CD4-positive, alpha-beta T cell (primary cell): ENCODE measurements at regions not wholly inside any gene's neighbourhood (a gene's known extent, or its start where the extent isn't known, plus 50 kb on each side); places are given as distances from the start of the nearest gene placed in this dataset.

Experiments
- ATAC-seq: fragments of 200-7000 bp; cut with Tn5 transposase; one replicate; pipeline ENCODE4 v1.10.0; 2022; ENCODE audit warnings: mild to moderate bottlenecking; ENCODE audit not compliant: poor library complexity
- CTCF ChIA-PET: fragments of 350-600 bp; sonication (Branson Sonifier 250); formaldehyde crosslinking; loops from one replicate; lab custom pipeline; 2021; ENCODE audit warnings: antibody characterized with exemption, inconsistent platforms; lab: Charles Lee
- POLR2A ChIA-PET: fragments of 350-600 bp; sonication (Branson Sonifier 250); formaldehyde crosslinking; loops from one replicate; lab custom pipeline; 2021; ENCODE audit warnings: antibody characterized with exemption, inconsistent platforms; lab: Charles Lee
- DNase-seq, 14 experiments: peaks; one replicate each; pipeline ENCODE4 v3.0.0-alpha.2; 2013 to 2020; ENCODE audit warnings: mixed read lengths in 2 of 14
- H3K27ac ChIP-seq, 2 donors: one replicate each; pipeline versions ENCODE4 v1.5.1 to v1.7.0; 2013; ENCODE audit warnings: low read length in 2 of 2, low read depth in 1 of 2, mild to moderate bottlenecking in 1 of 2
- H3K27me3 ChIP-seq, 2 experiments: 1 replicate in 1 of 2; 2 replicates in 1 of 2; pipeline versions ENCODE4 v1.6.1 to v1.7.0; 2013; ENCODE audit warnings: low read length in 2 of 2, control low read depth in 1 of 2, mild to moderate bottlenecking in 1 of 2, moderate library complexity in 1 of 2; ENCODE audit not compliant: insufficient read depth in 2 of 2, control insufficient read depth in 1 of 2
- H3K36me3 ChIP-seq: one replicate; pipeline ENCODE4 v1.6.1; 2013; ENCODE audit warnings: low read length, control low read depth; ENCODE audit not compliant: insufficient read depth
- H3K4me1 ChIP-seq: one replicate; pipeline ENCODE4 v1.6.1; 2013; ENCODE audit warnings: low read length, control low read depth; ENCODE audit not compliant: insufficient read depth
- H3K4me3 ChIP-seq: one replicate; pipeline ENCODE4 v1.5.1; 2013; ENCODE audit warnings: mild to moderate bottlenecking, low read length, moderate library complexity
- H3K9me3 ChIP-seq, 2 experiments: 1 replicate in 1 of 2; 2 replicates in 1 of 2; pipeline versions ENCODE4 v1.6.1 to v1.7.0; 2013; ENCODE audit warnings: low read length in 2 of 2, mild to moderate bottlenecking in 2 of 2, control low read depth in 1 of 2, moderate library complexity in 1 of 2; ENCODE audit not compliant: control insufficient read depth in 1 of 2, insufficient read depth in 1 of 2
- H3K27ac Mint-ChIP-seq: one replicate; pipeline ENCODE4 v1.8.0; 2020; ENCODE audit warnings: mixed read lengths
- H3K27me3 Mint-ChIP-seq: one replicate; pipeline ENCODE4 v1.8.0; 2021; ENCODE audit warnings: mixed read lengths
- H3K36me3 Mint-ChIP-seq: one replicate; pipeline ENCODE4 v1.8.0; 2021; ENCODE audit warnings: low read depth, mixed read lengths
- H3K4me1 Mint-ChIP-seq: one replicate; pipeline ENCODE4 v1.8.0; 2021; ENCODE audit warnings: low read depth, mixed read lengths
- H3K4me3 Mint-ChIP-seq: one replicate; pipeline ENCODE4 v1.8.0; 2020; ENCODE audit warnings: mild to moderate bottlenecking, mixed read lengths
- H3K9me3 Mint-ChIP-seq: one replicate; pipeline ENCODE4 v1.8.0; 2020; ENCODE audit warnings: mixed read lengths
- CTCF ChIP-seq: fragments of 200-600 bp; IDR thresholded peaks from one replicate; pipeline ENCODE4 v1.8.0; 2022; ENCODE audit warnings: antibody characterized with exemption, mild to moderate bottlenecking
- intact Hi-C, 2 experiments: fragments of 100-400 bp; cut with DNase I in 1 of 2; cut with micrococcal nuclease in 1 of 2; formaldehyde crosslinking; loops; one replicate each; pipeline versions ENCODE4 v1.15.1 to v1.9.0; 2023 to 2025; cut with DNase I, micrococcal nuclease

DNA sequence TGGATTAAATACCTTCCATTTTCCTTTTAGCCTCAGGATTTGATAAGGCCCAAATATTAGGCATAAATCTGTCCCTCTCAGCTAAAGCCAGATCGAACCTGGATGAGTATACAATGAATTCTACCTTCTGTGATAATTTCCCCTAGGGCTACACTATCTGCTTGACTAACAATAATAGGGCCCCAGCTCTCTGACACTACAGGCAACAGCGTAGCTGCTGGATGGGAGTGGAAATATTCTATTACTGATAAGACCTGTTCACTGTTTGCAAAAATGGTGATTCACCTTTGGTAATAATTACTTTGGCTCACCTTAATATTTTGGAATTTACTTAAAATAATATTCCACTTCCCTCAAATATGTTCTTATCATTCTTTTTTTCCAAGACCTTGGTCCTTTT, 644.2 kb upstream of the SEMA6A start:
- no peaks in the 10 kb centered on the region for H3K4me1 Mint-ChIP-seq
- ChIA-PET POLR2A (no interaction called here), CTCF (no interaction called here)
- Histone ChIP-seq H3K27ac (no peak overlapping the region), H3K4me1 (no peaks in the 10 kb centered on the region), H3K9me3 (peaks cover 3 to 4% of the 10 kb centered on the region in 2 experiments), H3K36me3 (no peaks in the 10 kb centered on the region), H3K4me3 (no peak overlapping the region), H3K27me3 (no peaks in the 10 kb centered on the region)
- H3K27me3 Mint-ChIP-seq: no peaks in the 10 kb centered on the region
- ATAC-seq: no peak
- intact Hi-C loops: no loop called here
- no peaks in the 10 kb centered on the region for H3K36me3 Mint-ChIP-seq
- no peak overlapping the region for H3K4me3 Mint-ChIP-seq
- H3K27ac Mint-ChIP-seq: no peak overlapping the region
- peaks cover 4% of the 10 kb centered on the region for H3K9me3 Mint-ChIP-seq
- no peak for DNase-seq
- no peak for TF ChIP-seq CTCF

DNA sequence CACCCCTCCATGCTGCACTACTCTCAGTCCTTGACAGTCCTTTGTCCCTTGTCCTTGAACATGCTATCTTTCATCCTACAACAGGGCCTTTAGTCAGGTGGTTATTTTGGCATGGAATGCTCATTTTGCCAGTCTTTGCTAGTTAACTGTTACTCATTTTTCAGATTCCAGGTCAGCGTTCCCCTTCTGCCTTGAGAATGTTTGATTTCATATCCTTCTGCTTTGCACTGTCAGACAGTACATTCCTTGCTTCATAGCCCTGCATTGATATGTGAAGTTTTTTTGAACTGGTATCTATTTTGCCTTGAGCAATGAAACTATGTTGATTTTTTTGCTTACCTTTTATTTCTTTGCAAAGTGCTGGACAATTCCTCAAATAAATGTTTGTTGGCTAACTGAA, 638.2 kb upstream of the SEMA6A start:
- no peaks in the 10 kb centered on the region for H3K36me3 Mint-ChIP-seq
- H3K9me3 Mint-ChIP-seq: peaks cover 13% of the 10 kb centered on the region
- no peaks in the 10 kb centered on the region for H3K4me1 ChIP-seq
- H3K27ac Mint-ChIP-seq: no peak overlapping the region
- CTCF ChIA-PET: no interaction called here
- H3K4me3 ChIP-seq: no peak overlapping the region
- peaks cover 3 to 4% of the 10 kb centered on the region in 2 experiments for H3K9me3 ChIP-seq
- no peaks in the 10 kb centered on the region for H3K27me3 Mint-ChIP-seq
- H3K36me3 ChIP-seq: no peaks in the 10 kb centered on the region
- H3K27me3 ChIP-seq: no peaks in the 10 kb centered on the region
- no peak overlapping the region for H3K27ac ChIP-seq
- intact Hi-C loops: no loop called here
- POLR2A ChIA-PET: no interaction called here
- H3K4me1 Mint-ChIP-seq: no peaks in the 10 kb centered on the region
- DNase-seq (no peak), ATAC-seq (no peak)
- no peak for TF ChIP-seq CTCF
- H3K4me3 Mint-ChIP-seq: no peak overlapping the region

DNA sequence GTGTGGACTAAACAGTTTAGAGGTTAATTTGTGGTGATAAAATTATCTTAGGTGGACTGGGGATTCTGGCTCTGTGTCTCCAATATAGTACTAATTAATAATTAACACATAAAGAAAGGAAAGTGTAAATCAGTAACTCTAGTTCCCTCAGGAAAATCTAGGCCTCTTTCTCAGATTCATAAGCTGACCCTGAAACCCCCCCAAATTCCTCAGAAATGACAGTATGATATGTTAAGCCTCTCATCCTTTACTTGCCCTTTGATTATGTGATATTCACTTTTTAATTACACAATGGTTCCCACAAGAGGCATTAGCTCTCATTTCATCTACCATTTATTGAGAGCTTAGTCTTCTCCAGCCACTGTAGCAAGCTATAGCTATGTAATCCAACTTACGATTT, 636.2 kb upstream of the SEMA6A start:
- Mint-ChIP-seq H3K9me3 (peaks cover 13% of the 10 kb centered on the region), H3K4me1 (no peaks in the 10 kb centered on the region), H3K36me3 (no peaks in the 10 kb centered on the region), H3K4me3 (no peak overlapping the region), H3K27me3 (no peaks in the 10 kb centered on the region), H3K27ac (no peak overlapping the region)
- ATAC-seq: no peak
- H3K27ac ChIP-seq: no peak overlapping the region
- no peak overlapping the region for H3K4me3 ChIP-seq
- H3K4me1 ChIP-seq: no peaks in the 10 kb centered on the region
- CTCF ChIA-PET: no interaction called here
- no peaks in the 10 kb centered on the region for H3K36me3 ChIP-seq
- H3K9me3 ChIP-seq: peaks cover 0 to 3% of the 10 kb centered on the region in 2 experiments
- no peak for DNase-seq
- no peaks in the 10 kb centered on the region for H3K27me3 ChIP-seq
- intact Hi-C loops: no loop called here
- POLR2A ChIA-PET: no interaction called here
- no peak for TF ChIP-seq CTCF
